Fibroblast of villous mesenchyme (primary cell): ENCODE measurements at regions not wholly inside any gene's neighbourhood (a gene's known extent, or its start where the extent isn't known, plus 50 kb on each side); places are given as distances from the start of the nearest gene placed in this dataset.

Experiments used
- DNase-seq: peaks from one replicate; pipeline ENCODE4 v3.0.0-alpha.2; 2010; ENCODE audit warnings: low read depth
- H3K4me3 ChIP-seq: 2 replicates; pipeline ENCODE4 v1.5.1; 2011; ENCODE audit warnings: low read depth, mild to moderate bottlenecking, low read length
- CTCF ChIP-seq: IDR thresholded peaks from 2 replicates; pipeline ENCODE4 v1.5.1; 2012; ENCODE audit warnings: low read depth, mild to moderate bottlenecking, low read length; ENCODE audit not compliant: insufficient read depth

- H3K4me3 ChIP-seq, result no peak overlapping the region
- no peak for TF ChIP-seq CTCF
- DNase-seq, result no peak
Measured at GRCh38 chr5:34488984-34489383, 167.1 kb upstream of the RAI14 start.

- no peak for DNase-seq
- no peak for TF ChIP-seq CTCF
- no peak overlapping the region for H3K4me3 ChIP-seq
Measured at GRCh38 chr5:34490506-34491250, 165.4 kb upstream of the RAI14 start.

- H3K4me3 ChIP-seq, result no peak overlapping the region
- DNase-seq, result no peak
- TF ChIP-seq CTCF, result no peak
Measured at GRCh38 chr5:34491251-34491620, 164.9 kb upstream of the RAI14 start.

GRCh38 chr5:34494111-34494755 is 161.9 kb upstream of the RAI14 start:
- no peak for TF ChIP-seq CTCF
- H3K4me3 ChIP-seq, result no peak overlapping the region
- DNase-seq, result no peak

- no peak for DNase-seq
- no peak overlapping the region for H3K4me3 ChIP-seq
- TF ChIP-seq CTCF, result no peak
Measured at GRCh38 chr5:34495178-34495577, 160.9 kb upstream of the RAI14 start.

- H3K4me3 ChIP-seq, result no peak overlapping the region
- peak; percentile 14 for TF ChIP-seq CTCF
- no peak for DNase-seq
Measured at GRCh38 chr5:34496260-34496691, 159.9 kb upstream of the RAI14 start.
